Stimulated activated CD4-positive, alpha-beta T cell treated with anti-CD3 and anti-CD28 coated beads, Interleukin-4, amount 100 ng/mL, for 24 hours (primary cell): ENCODE measurements at regions not wholly inside any gene's neighbourhood (a gene's known extent, or its start where the extent isn't known, plus 50 kb on each side); places are given as distances from the start of the nearest gene placed in this dataset.
"Not testable (repeated sequence)": the region's sequence is repeated elsewhere in the genome, so short reads cannot be mapped to it uniquely, and the experiment has no call there.

Source experiments
- DNase-seq: peaks from one replicate; pipeline ENCODE4 v3.0.0-alpha.2; 2020

DNA sequence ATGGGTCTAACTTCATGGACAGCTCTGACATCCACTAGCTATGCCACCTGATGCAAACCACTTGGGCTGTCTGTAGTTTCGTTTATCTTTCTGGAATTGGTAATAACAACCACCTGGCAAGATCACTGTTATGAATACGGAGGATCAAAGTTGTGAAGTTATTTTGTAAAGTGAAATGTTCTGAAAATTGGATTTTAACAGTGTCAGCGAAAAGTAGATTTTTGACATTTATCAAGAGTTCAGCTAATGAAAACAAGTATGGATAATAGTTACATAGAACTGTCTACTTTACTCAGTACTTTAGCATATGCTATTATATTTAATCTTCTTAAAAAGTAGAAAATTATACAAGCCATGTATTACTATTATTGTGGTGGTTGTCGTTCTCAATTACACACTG lies 813.8 kb downstream of the RNF144A start:
- DNase-seq, result no peak

DNA sequence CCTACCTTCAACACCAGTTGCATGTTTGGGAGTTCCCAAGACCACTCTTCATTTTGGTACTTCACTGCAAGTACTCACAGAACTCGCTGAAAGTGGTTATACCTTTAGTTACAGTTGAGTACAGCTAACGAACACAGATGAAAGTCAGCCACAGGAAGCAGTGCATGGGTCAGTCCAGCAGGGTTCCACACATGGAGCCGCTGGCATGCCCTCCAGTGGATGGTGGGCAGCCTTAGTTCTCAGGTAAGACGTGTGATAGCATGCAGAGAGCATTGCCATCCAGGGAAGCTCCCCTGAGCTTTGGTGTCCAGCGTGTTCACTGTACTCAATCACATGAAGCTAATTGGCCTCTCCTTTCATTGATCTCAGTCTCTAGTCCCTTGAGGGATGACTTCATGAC lies 815.3 kb downstream of the RNF144A start:
- DNase-seq, result no peak

DNA sequence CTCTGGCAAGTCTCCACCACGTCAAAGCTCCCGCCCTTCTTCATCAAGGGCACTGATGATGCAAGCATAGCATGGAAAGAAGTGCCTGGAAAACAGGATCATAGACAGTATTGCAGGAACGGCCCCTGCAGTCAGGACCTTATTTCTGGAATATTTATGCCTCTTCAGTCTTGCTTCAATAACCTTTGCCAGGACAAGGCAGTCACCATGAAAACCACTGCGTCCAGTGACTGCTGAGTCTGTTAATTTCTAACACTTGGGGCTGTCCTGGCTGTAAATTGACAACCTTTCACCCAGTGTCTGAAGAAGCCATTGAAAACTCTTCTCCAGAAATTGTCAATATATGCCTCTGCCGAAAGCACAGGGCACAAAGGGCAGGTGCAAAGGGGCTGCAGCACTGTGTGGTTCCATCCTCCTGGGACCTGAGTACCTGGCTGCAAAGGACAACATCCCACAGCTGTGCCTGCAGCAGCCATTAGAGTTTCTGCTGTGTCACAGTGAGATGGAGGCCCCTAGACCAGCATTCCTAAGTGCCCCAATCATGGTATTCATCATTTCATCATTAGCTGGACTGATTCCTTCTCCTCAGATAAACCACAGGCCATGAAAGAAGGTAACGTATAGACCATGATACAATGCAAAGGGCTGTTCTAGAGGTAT lies 819.6 kb downstream of the RNF144A start:
- no peak for DNase-seq

DNA sequence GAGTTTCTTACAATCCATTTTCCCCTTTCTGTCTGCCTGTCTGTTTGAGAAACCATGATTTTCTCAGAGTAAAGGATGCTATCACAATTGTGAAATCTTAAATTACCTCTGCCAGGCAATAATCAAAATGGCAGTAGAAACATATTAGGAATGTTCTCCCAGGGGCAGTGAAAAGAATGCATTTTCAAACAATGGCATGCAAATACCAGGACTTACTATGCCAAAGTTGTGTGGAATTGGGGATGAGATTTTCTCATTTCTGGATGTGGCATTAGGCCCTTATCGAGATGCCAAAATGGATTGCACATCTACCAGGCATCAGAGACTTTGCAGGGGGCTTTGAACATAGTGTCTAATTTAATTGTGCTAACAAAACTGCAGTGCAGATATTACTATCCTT lies 821.4 kb downstream of the RNF144A start:
- no peak for DNase-seq

DNA sequence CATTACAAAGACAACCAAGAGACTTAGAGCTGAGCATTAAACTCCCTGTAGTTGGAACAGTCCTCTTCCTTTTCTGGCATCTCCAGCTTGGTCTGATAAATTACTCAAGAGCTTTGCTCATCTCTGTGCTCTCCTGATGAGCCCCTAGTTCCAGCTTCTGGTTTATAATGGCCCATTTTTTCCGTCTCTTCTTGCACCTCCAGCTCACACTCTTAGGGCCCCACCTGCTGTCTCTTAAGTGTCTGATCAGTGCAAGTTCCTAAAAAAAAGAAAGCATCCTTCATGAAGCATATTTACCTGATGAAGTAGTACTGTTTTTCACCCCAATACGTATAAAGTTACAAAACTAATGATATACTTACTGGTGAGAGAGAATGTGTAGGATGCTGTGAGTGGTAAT lies 822.9 kb downstream of the RNF144A start:
- no peak for DNase-seq

DNA sequence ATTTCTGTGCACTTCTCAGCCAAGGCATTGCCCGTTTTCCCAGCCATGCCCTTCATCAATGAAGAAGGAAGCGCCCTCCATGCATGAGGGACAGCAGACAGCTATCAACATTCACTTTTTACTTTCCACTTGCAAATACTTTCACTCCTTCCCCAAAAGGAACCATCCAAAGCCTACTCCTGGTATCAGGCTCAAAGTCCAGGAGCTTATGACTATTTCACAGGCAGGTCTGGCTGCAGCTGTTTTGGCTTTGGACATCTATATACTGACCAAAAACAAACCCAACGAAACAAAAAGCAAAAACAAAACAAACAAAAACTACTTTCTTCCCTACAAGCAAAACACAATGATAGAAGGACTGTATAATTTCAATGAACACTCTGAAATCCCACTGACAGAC lies 825.1 kb downstream of the RNF144A start:
- DNase-seq, result no peak

DNA sequence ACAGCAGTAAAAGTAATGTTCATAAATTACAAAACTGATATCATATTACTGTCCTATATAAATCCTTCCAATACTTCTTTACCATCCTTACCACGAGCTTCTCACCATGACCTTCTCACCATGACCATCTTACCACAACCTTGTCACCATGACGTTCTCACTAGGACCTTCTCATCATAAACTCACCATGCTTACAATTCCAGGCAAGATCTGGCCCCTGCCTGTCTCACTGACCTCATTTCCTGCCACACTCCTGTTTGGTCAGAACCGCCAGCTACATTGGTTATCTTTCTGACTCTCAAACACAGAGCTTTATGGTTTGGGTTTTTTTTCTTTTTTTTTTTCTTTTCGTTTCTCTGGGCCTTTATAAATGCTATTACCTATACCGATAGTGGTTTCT lies 827.6 kb downstream of the RNF144A start:
- peak; percentile 39 for DNase-seq

DNA sequence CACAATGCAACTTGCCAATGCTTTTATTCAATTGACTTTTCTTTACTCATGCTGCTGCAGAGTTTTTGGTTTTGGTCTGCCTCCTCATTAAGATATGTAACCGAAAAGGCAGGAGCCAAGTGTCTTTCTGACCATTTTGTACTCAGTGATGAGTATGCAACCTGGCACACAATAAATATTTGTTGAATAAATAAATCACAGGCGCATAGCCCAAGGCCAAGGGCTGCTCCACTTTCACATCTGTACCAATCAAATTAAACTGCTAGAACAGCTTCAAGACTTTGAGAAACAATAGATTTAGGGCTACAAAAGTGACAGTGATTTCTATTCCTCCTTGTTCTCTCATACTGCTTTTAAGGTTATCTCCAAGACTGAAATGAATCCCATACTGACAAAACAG lies 828.2 kb downstream of the RNF144A start:
- no peak for DNase-seq

DNA sequence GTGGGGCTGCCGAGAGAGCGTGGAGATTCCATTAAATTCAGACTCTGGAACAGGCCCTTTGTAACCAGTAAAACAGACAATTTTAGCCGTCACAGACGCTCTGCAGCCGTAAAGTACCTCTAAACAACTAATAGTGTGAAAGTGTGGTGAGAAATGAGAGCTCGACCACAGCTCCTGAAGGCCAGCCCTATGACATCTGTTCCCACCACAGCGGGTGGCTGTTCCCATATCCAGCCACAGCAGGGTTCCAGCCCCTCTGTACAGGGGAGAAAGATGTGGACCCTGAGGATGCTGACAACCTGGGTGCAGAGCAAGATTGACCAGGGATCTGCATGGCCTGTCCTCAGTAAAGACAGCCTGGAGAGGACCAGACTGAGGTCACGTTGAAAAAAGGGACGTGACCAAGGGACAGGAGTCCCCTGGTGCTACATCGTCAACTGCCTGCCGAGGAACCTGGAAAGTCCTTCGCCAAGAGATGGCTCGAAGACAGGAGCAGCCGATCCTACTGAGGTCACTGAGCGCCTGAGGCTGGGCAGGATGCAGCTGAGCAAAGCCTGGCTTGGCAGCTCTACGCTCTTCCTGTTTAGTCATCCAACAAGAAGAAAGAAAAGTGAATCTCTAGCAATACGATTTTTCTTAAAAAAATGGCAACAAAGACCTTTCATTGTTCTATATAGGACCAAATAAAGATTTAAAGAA lies 831.7 kb downstream of the RNF144A start:
- DNase-seq, result no peak

DNA sequence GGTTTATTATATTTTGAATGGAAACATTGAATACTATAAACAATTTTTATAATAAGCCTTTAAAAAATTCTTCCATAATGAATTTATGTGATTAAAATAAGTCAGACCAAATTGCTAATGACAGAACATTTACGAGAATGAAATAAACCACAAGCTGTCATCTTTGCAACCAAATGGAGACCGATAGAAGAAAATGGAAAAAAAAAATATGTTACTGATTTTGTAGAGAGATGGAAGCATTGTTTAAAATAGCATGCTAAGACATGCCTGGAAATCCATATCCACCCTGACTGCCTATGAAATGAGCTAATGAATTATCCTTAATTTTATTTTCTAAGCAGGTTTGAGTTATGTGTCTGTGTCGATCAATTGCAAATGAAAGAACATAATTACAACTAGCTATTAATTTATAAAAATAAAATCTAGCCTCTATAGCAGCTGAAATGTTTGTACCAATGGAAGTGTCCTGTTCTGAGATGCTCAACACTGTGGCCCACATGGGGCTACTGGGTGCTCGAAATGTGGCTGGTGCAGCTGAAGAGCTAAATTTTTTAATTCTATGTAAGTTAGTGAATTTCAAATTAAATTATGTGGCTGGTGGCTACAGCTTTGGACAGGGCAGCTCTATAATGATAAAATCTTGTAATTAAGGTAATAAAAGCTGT lies 832.8 kb downstream of the RNF144A start:
- DNase-seq, result no peak

DNA sequence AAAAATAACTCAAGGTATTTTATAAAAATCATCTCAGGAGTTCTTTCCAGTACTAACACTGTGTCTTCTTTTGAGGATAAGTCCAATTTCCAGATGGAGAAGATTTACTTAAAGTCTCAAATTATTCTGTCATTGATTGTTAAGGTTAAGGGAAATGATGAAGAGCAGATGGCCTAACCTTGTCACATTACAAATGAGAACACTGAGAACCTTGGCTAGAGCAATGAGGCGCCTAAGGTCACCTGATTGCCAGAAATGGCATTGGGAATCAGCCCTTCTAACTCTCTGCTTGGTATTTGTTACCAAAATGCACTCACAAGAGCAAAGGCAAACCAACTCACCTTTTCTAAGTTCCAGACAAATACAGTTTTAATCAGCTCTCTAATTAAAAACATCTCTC lies 835.1 kb downstream of the RNF144A start:
- DNase-seq, result no peak

DNA sequence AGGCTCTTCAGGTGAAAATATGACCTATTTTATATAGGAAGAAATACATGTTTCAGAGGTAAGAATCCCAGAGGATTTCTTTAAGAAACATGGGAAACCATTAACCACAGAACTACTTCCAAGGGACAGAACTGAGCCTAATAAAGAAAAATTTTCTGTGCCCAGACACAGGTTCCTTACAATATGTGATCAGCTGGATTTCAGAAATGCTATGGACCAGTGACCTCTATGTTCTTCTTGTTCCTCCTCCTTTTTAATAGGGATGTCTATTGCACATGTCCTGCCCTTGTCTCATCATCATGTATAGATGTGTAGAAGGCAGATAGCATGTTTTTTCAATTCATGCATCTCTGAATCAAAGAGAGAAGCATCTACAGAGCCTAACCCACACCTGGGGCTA lies 836.6 kb downstream of the RNF144A start:
- no peak for DNase-seq

DNA sequence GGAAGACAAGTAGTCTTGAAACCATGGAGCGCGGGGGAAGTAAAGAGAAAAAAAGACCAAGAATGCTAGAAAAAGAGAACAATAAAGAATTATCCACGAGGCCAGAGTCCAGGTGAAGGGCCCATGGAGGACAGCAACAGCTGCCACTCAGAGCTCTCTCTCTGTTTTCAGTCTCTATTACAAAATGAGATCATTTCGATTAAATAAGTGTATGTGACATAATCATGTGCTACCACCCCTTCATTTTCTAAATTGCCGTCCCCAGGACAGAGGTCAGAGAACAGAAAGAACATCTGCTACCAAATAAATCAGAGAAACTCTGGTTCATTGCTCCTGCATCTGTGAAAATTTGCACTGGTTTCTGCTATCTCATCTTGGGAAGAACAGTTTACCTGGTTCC lies 838.7 kb downstream of the RNF144A start:
- DNase-seq, result no peak

DNA sequence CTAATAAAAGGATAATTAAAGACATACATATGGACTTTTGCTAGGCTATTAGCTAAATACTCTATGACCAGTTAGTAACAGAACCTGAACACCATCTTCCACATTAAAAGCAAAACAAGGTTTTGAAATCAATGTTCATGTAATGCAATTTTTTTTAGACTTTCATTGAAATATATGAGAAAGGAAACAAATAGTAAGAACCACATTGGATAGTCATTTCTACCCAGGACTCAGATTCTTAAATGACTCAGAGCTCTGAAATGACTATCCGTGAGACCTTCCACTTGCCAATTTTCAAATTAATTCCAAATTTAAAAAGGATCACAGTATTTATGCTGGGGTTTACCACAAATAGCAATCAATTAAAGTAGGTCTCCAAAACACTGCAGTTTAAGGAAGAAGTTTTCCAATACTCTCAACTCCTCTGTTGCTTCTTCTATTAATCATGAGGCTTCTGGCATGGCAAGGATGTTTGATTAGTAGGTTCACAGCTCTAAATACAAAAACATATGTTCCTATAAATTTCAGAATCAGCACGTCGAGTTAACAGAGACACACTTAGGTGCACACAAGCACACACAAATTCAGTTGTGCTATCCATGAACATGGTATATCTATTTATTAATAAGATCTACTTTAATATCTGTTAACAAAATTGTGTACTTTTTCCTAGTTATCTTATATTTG lies 841.0 kb downstream of the RNF144A start:
- DNase-seq, result no peak

DNA sequence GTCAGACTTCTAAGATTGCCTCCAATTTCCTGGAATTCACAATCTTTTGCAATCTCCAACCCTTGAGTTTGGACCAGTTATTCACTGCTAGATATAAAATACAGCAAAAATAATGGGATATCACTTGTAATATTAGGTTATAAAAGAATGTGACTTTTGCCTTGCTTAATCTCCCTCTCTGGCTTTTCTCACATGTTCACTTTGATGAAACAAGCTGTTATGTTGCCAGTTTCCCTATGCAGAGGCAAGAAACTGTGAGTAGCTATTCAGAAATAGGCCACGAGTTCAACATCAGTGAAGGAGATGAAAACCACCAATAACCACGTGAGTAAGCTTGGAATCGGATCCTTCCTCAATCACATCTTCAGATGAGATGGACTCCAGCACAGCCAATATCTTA lies 842.7 kb downstream of the RNF144A start:
- DNase-seq, result no peak

DNA sequence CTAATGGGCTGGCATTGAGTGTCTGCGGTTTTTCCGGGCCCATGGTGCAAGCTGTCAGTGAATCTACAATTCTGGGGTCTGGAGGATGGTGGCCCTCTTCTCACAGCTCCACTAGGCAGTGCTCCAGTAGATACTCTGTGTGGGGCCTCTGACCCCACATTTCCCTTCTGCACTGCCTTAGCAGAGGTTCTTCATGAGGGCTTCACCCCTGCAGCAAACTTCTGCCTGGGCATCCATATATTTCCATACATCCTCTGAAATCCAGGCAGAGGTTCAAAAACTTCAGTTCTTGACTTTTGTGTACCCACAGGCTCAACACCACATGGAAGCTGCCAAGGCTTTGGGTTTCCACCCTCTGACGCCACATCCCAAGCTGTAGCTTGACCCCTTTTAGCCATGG lies 846.2 kb downstream of the RNF144A start:
- DNase-seq, result not testable (repeated sequence)

DNA sequence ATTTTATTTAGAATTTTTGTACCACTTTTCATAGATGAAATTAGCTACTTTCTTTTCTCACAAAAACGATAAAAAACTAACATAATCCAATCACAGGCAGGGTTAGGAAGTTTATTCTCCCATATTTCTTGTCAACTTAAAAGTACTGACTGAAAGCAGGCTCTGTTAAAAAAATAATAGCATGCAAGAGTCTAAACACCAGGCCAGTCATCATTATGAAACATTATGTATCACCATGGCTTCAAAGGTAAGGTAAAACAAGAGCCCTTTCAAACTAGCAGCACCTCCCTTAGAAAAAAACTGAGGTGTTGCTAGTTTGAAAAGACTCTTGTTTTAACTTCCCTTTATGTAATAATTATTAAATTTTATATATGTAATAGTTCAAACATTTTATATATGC lies 848.0 kb downstream of the RNF144A start:
- DNase-seq, result no peak

DNA sequence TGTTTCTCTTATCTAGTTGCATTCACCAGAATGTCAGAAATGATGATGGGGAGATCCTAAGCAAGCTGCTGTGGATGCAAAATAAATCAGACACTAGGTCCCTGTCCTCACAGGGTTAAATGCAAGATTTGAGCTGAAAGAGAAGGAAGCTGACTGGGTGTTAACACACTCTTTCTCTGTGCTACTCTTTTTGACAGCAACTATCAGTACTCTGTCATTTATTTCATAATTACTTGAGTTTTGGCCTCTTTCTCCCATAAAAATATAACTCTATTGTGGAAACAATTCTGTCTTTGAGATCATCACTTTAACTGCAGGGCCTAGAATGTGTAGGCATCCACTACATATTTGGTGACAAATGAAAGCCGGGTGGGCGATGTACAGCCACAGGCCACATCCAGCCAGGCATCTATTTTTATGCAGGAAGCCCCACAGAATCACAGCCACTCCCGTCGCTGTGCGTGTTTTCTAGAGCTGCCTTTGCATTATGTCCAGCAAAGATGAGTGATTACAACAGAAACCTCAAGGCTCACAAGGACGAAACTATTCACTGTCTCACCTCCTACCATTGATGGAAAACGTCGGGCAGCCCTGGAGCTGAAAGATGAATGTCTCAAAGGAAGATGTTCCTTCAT lies 849.0 kb downstream of the RNF144A start:
- peak; percentile 11 for DNase-seq

DNA sequence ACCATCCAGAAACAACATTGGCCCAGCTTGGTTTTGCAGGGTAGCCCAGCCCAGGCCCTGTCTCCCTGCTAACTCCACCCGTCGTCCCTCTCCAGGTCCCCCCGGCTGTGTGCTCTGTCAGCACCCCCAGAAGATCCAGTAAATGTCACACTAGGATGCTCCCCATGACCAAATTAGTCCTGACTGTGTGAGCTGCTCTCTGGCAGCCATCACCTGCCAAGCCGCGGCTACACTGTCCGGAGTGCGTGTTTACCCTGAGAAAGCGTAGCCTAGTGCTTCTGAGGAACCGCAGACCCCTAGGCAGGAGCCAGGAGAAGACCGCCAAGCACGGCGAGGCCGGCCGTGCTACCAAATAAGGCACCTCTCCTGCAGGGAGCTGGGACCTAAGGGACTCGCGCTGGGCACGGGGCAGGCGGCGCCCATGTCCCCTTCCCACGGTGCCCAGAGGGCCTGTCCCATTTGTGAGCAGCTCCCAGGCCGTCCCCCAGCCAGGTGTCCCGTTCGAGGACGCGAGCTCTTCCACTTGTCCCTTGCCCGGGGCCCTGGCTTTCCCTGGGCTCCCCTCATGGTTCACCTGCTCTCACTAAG lies 849.9 kb downstream of the RNF144A start:
- DNase-seq, result no peak

DNA sequence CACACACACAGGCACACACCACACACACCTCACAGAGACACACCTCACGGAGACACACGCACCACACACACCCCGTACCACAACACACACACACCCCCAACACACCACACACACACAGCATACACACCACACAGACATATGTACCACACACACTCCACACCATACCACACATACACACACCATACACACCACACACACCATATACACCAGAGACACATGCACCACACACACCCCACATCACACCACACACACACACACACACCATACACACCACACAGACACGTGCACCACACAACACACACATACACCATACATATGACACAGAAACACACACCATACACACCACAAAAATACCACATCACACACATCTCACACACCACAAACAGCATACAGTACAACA lies 850.7 kb downstream of the RNF144A start:
- DNase-seq, result no peak

DNA sequence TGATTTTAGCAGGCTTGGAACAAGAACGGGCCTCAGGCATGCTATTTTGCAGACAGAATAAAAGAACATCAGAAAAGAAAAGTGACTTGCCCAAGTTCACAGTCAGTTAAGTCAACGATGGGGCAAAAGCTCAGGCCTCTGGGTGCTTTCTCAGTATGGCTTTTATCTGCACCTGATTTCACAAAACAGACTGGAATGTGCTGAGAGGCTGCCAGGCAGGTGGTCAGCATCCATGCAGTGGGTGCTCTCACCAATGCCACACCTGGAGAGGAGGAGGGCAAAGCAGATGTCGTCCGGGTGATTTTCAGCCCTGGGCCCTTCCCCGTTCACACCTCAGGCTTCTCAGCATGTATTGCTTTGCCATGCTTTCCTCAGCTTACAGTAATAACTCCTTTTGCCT lies 854.6 kb downstream of the RNF144A start:
- DNase-seq, result no peak

DNA sequence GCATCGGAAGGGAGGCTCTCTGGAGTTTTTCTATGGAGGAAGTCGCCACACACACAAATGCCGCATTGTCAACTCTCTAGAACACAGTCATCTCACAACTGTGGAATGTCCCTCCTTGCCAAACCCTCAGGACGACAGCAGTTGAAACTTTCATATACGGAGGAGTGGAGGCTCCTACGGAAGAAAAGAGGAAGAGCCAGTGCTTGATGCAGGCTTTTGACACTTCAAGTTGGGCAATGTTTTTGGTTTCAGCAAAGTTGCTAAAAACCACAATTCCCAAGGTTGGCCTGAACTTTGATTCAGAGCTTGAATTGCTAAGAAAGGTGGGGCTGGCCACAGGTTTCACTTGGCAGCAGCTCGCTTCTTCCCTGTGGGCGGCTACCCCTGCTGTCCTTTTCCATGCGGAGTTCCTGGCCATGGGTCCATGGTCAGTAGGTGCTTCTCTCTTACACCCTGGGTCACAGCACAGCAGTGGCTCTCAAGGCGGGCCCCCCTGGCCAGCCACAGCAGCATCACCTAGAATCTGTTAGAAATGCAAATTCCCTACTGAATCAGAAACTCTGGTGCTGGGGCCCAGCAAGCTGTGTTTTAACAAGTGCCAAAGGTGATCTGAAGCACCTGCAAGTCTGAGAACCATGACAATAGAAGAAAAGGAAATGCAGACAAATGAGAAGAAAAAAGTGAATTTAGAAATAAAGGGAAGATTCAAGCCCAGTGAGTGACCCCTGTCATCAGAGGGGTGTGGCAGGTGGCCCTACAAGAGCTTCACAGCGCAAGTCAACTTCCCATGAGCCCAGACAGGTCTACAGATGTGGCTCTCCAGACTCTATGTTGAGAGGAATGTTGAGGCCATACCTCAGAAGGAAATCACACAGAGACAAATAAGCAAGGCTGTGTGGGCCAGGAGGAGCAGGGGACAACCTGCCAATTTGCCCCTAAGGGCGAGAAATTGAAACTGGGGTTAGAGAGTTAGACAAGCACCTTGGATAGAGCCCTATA lies 856.4 kb downstream of the RNF144A start:
- DNase-seq, result peak; percentile 41
